RKO (cell line): ENCODE measurements at regions not wholly inside any gene's neighbourhood (a gene's known extent, or its start where the extent isn't known, plus 50 kb on each side); places are given as distances from the start of the nearest gene placed in this dataset.

Experiments used
- DNase-seq: peaks from one replicate; pipeline ENCODE4 v3.0.0-alpha.2; 2016; ENCODE audit warnings: low spot score

- no peak for DNase-seq
Observed at GRCh38 chr13:87344176-87344575, 327.0 kb upstream of the SLITRK5 start.

GRCh38 chr13:87355451-87355850, 315.7 kb upstream of the SLITRK5 start:
- DNase-seq, result no peak

DNA sequence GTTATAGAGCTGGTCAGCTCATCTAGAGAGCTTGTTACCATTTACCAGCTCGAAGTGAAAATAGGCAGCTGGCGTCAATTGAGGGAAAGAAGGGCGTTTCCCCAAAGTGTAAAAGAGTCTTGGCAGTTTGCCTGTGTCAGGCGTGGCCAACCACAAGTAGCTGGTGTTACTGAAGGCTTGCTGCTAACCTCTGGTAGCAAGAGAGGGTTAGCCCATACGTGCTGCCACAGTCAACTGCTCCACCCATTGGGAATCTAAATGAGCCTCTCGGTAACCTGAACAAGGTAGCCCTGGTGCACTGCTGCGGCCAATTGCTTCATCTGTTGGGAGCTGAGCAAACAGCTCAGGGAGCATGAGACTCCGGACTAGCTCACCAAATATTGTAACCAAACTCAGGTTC, 314.9 kb upstream of the SLITRK5 start:
- no peak for DNase-seq

GRCh38 chr13:87358319-87358718, 312.9 kb upstream of the SLITRK5 start:
- no peak for DNase-seq

DNA sequence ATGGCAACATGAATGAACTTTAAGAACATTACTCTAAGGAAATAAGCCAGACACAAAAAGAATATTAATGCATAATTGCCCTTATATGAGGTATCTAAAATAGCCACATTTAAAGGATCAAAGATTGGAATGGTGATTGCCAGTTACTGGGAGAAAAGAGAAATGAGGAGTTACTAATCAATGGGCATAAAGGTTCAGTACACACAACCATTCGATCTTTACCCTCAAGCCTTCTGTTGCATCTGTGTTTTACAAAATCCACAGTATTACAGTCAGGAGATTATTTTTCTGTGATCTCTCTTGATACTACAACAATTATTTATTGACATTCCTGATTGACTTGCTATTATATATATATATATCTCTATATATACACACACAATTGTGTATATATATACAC, 310.0 kb upstream of the SLITRK5 start:
- no peak for DNase-seq

DNA sequence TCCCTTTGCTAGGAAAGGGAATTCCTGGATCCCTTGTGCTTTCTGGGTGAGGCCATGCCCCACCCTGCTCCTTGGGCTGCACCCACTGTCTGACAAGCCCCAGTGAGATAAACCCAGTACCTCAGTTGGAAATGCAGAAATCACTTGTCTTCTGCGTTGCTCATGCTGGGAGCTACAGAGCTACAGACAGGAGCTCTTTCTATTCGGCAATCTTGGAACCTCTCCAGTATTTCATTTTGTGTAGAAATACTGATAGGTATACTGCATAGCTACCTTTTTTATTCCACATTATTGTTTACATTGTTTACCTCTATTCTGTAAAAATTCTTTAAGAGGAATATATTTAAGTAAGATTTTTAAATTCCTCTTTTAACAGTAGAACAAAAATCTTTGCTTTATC, 302.5 kb upstream of the SLITRK5 start:
- DNase-seq, result no peak

DNA sequence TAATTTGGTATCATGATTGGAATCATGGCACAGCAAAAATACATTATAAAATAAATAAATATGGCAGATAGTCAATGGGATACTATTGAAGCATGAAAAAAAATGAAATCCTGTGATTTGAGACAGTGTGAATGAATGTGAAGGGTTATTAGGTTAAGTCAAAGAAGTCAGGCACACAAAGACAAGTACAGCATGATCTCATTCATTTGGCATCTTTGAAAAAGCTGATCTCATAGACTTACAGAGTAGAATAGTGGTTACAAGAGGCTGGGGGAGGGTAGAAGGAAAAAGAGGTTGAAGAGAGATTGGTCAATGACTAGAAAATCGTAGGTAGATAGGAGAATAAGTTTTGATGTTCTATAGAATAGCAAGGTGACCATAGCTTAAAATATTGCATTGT, 295.1 kb upstream of the SLITRK5 start:
- DNase-seq, result peak; percentile 5

DNA sequence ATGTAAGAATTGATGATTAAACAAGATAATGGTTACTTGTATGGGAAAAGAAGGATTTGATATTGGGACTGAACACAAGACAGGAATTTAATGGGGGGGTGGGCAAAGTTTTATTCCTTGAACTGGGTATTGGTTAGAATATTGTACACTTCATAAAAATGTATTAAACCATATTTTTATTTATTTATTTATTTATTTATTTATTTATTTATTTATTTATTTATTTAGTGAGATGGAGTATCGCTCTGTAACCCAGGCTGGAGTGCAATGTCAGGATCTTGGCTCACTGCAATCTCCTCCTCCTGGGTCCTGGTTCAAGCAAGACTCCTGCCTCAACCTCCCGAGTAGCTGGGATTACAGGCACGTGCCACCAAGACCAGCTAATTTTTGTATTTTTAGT, 287.1 kb upstream of the SLITRK5 start:
- no peak for DNase-seq

DNA sequence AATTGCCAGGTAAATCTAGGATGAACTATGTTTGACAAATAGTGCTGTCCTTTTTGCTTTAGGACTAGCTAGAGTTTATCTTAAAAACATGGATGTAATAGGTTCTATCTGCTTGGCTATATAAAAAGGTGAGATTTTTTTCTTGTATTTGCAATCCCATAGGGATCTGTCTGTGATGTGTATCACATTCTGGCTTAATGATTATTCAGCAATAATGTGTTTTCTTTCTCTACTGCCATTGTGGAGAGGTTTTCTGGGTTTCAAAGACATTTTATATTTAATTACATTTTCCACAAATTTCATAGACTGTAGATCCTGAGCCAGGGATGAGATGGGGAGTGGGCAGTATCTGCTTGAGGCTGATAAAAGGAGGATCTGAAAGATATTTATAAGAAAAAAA, 277.8 kb upstream of the SLITRK5 start:
- no peak for DNase-seq

GRCh38 chr13:87398047-87398446, 273.1 kb upstream of the SLITRK5 start:
- DNase-seq, result no peak

DNA sequence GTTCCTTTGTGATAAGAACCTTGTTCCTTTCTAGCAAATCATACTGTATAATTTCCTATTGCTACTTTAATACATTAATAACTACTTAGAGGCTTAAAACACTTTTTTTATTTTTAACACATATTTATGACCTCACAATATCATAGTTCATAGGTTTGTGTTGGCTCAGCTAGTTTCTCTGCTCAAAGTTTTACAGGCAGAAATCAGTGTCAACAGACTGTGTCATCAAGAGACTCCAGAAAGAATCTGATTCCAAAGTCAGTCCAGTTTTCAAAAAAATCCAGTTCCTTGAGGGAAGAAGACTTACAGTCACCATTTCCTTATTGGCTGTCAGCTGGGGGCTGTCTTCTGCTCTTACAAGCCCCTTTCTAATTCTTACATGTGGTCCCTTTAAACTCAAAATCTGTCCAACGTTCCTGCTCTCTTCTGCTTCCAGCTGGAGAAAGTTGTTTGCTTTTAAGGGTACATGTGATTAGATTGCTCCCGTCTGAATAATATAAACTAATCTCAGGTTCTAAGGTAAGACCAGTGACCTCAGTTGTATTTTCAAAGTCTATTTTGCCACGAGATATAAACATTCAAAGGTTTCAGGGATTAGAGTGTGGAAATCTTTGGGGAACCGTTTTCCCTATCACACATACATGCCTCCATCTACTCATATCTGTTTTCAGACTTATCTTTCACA, 267.3 kb upstream of the SLITRK5 start:
- DNase-seq, result no peak

DNA sequence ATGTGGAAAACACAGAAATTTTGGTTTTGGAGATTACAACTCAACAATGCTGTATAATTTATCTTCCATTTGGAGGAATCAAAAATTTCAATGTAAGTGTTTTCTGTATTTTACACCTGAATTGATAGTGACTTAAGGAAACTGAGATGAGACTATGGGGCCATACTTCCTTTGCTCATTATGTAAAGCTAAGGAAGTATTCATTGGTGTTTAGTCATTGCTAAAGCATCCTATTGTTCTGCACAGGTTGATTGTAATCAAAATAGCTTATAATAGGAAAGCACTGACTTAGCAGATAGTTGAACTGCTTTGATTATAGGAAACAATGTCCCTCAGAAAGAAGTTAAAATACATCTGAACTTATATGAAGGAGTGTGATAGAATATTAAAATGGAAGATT, 244.4 kb upstream of the SLITRK5 start:
- no peak for DNase-seq

GRCh38 chr13:87444135-87444534, 227.0 kb upstream of the SLITRK5 start:
- no peak for DNase-seq

- no peak for DNase-seq
Observed at GRCh38 chr13:87452281-87452680, 218.9 kb upstream of the SLITRK5 start.

- no peak for DNase-seq
Observed at GRCh38 chr13:87453244-87453643, 217.9 kb upstream of the SLITRK5 start.

DNA sequence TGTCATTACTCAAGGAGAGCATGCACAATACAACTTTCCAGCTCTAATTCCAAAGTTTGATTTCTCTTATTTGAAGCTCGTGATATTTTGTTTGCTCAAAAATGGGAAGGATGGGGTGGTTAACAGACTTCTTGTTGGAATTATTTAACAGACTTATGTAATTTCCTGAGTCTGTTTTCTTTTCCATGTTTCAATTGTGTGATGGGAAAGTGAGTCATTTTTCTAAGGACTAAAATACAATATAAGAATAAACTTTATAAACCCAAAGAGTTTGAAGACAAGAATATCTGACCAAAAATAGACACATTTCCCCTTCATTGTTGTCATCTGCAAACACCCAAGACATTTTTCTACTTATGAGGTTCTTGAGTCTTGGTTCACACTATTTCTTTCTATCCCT, 211.8 kb upstream of the SLITRK5 start:
- DNase-seq, result no peak

DNA sequence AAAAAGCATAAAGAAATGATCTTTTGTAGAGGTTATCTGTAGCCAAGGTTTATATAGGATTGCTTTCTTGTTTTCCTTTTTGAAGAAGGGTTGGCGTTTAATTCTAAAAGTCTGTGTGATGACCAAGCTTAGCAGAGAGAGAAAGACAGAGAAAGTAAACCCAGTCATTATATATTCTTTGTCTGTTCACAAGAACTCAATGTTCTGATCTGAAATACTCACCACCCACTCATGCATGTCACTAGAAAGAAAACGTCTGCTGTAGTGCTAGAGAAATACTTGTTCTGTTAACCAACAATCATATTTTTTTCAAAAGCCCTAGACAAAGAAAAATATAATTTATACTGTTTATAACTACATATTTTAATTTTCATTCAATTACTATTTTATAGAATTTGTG, 173.7 kb upstream of the SLITRK5 start:
- DNase-seq, result no peak

DNA sequence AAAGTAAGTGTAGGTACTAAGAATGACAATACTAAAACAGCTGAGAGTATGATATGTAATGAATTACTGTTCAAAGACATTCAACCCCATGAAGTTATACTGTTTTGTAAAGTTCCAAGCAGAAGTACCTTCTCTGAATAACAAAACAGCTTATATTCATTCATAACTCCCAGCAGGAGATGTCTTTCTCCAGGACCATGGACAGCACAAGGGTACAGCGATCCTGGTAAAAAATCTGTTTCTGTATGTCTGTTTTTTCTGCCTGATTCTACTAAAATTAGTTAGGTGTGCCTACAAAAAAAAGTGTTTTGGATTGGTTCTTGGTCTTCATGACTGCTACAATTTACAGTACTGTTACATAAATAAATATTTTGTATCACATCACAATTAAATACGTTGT, 172.5 kb upstream of the SLITRK5 start:
- DNase-seq, result peak; percentile 42

DNA sequence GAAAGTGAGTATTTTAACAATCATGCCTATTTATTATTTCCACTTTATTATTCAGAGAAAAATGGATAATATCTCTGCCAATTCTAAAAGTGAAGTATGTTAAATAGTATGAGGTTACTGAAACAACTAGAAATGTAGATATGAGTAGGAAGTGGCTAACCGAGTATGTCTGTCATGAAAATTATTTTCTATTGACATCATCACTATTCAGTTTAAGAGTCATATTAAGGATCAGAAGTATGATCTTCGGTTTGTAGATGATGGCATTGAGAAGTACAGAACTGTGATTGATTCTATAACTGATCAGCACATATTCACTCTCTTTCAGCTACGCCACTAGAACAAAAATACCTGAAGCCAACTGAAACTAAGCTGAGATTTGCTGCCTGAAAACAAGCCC, 146.4 kb upstream of the SLITRK5 start:
- peak; percentile 7 for DNase-seq

DNA sequence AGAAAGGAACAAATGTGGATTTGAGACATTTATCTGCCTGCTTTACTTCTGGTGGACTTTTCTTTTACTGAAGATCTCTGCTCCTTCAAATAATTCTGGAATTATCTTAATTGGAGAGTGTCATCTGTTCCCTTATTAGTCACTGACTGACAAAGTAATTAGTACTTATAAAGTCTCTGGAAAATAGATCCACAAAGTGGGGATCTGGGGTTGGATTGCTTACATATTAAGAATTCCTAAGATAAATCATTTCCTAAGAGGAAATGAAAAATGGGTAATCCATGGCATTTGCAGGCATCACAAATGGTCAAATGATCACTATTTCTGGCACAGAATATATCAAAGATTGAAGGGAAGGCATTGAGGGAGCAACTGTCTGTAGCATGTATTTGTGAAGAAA, 137.4 kb upstream of the SLITRK5 start:
- DNase-seq, result no peak

- DNase-seq, result no peak
Observed at GRCh38 chr13:87535911-87536310, 135.3 kb upstream of the SLITRK5 start.

GRCh38 chr13:87536499-87536898, 134.7 kb upstream of the SLITRK5 start:
- DNase-seq, result no peak

DNA sequence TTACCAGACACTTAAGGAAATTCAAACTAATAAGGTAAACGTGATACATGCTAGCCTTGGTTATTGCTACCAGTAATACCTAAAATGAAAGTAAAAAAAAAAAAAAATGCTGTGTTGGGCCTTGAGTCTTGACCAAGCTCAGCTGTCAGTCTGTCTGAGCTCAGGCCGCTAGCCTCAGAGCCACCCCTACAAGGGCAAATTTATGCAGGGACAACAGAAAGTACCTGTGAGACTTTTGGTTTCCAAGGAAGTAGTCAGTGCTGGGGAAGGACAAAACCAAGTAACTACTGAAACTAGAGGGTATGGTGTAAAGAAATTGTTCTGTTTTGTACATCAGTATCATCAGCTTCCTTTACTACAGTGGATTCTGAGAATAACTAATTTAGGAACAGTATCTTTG, 134.3 kb upstream of the SLITRK5 start:
- no peak for DNase-seq

GRCh38 chr13:87537951-87538350, 133.2 kb upstream of the SLITRK5 start:
- no peak for DNase-seq
